Esophagus squamous epithelium (tissue), 5 donors: ENCODE measurements at regions not wholly inside any gene's neighbourhood (a gene's known extent, or its start where the extent isn't known, plus 50 kb on each side); places are given as distances from the start of the nearest gene placed in this dataset.

Experiments
- DNase-seq: peaks from one replicate; lab custom pipeline; 2025; lab: John Stamatoyannopoulos, UW
- H3K27ac ChIP-seq, 4 donors: fragments of 200-600 bp; sonication (generic); one replicate each; pipeline ENCODE4 v1.5.1; 2016 to 2019; ENCODE audit warnings: mild to moderate bottlenecking in 1 of 4
- H3K27me3 ChIP-seq, 4 donors: fragments of 200-600 bp; sonication (generic); 1 replicate in 3 of 4; 2 replicates in 1 of 4; pipeline versions ENCODE4 v1.5.1 to v1.6.0; 2017 to 2021; ENCODE audit warnings: antibody characterized with exemption in 1 of 4
- H3K36me3 ChIP-seq, 3 donors: fragments of 200-600 bp; sonication (generic); one replicate each; pipeline ENCODE4 v1.5.1; 2016 to 2019
- H3K4me1 ChIP-seq, 3 donors: fragments of 200-600 bp; sonication (generic); one replicate each; pipeline ENCODE4 v1.5.1; 2017 to 2019
- H3K4me3 ChIP-seq, 4 donors: fragments of 200-600 bp; sonication (generic); 1 replicate in 3 of 4; 2 replicates in 1 of 4; pipeline ENCODE4 v1.5.1; 2016 to 2019; ENCODE audit warnings: mild to moderate bottlenecking in 2 of 4, moderate library complexity in 1 of 4
- H3K9me3 ChIP-seq, 3 donors: fragments of 200-600 bp; sonication (generic); one replicate each; pipeline ENCODE4 v1.5.1; 2016 to 2019
- CTCF ChIP-seq, 6 experiments: fragments of 450-650 bp in 4 of 6; fragments of 200-600 bp in 2 of 6; sonication (generic) in 2 of 6; IDR thresholded peaks; one replicate each; pipeline ENCODE4 v1.5.1; 2016 to 2019; ENCODE audit warnings: antibody characterized with exemption in 6 of 6, mild to moderate bottlenecking in 4 of 6, moderate library complexity in 4 of 6
- POLR2A ChIP-seq, 4 donors: fragments of 450-650 bp; IDR thresholded peaks; one replicate each; pipeline ENCODE4 v1.6.1; 2017; ENCODE audit warnings: antibody characterized with exemption in 4 of 4, mild to moderate bottlenecking in 4 of 4, moderate library complexity in 3 of 4
- WGBS, 2 donors: methylation state at CpG; one replicate each; pipeline ENCODE4 v1.1.5; 2018; 5-methylcytosine and 5-hydroxymethylcytosine counted together
- intact Hi-C: fragments of 100-400 bp; cut with DNase I; formaldehyde crosslinking; loops from one replicate; pipeline ENCODE4 v1.15.0; 2022
- donor health status: DM: yes; HTN: yes; CAD: no.

GRCh38 chr2:147441182-147441581, 403.6 kb upstream of the ACVR2A start:
- H3K27me3 ChIP-seq: no peaks in the 10 kb centered on the region
- 81 to 85% methylated on average over 2 to 3 of the region's 3 CpGs for WGBS, 2 donors
- intact Hi-C loops: no loop called here
- no peaks in the 10 kb centered on the region for H3K9me3 ChIP-seq
- H3K4me3 ChIP-seq: no peak overlapping the region
- DNase-seq: no peak
- H3K36me3 ChIP-seq: no peaks in the 10 kb centered on the region
- no peak for TF ChIP-seq CTCF (IDR thresholded peaks at IDR 0.05)
- TF ChIP-seq POLR2A (IDR thresholded peaks at IDR 0.05): no peak
- H3K4me1 ChIP-seq: no peaks in the 10 kb centered on the region
- no peak overlapping the region for H3K27ac ChIP-seq

- Histone ChIP-seq H3K9me3 (no peaks in the 10 kb centered on the region), H3K4me3 (no peak overlapping the region), H3K27me3 (no peaks in the 10 kb centered on the region), H3K27ac (no peak overlapping the region), H3K36me3 (no peaks in the 10 kb centered on the region), H3K4me1 (no peaks in the 10 kb centered on the region)
- TF ChIP-seq CTCF (IDR thresholded peaks at IDR 0.05) (no peak), POLR2A (IDR thresholded peaks at IDR 0.05) (no peak)
- DNase-seq: no peak
- 85 to 90% methylated on average over 1 of the region's 1 CpG for WGBS, 2 donors
- intact Hi-C loops: no loop called here
These were observed 404.1 kb upstream of the ACVR2A start for GRCh38 chr2:147440734-147441133.

GRCh38 chr2:147439986-147440385, 404.8 kb upstream of the ACVR2A start:
- H3K9me3 ChIP-seq: no peaks in the 10 kb centered on the region
- no peak overlapping the region for H3K4me3 ChIP-seq
- DNase-seq: no peak
- TF ChIP-seq POLR2A (IDR thresholded peaks at IDR 0.05) (no peak), CTCF (IDR thresholded peaks at IDR 0.05) (no peak)
- intact Hi-C loops: no loop called here
- no peaks in the 10 kb centered on the region for H3K36me3 ChIP-seq
- H3K27ac ChIP-seq: no peak overlapping the region
- no peaks in the 10 kb centered on the region for H3K27me3 ChIP-seq
- no peaks in the 10 kb centered on the region for H3K4me1 ChIP-seq

GRCh38 chr2:147438882-147439281, 405.9 kb upstream of the ACVR2A start:
- Histone ChIP-seq H3K9me3 (no peaks in the 10 kb centered on the region), H3K4me1 (no peaks in the 10 kb centered on the region), H3K4me3 (no peak overlapping the region), H3K27ac (no peak overlapping the region), H3K27me3 (no peaks in the 10 kb centered on the region), H3K36me3 (no peaks in the 10 kb centered on the region)
- TF ChIP-seq CTCF (IDR thresholded peaks at IDR 0.05): no peak
- TF ChIP-seq POLR2A (IDR thresholded peaks at IDR 0.05): no peak
- 84 to 87% methylated on average over 8 of the region's 8 CpGs for WGBS, 2 donors
- DNase-seq: no peak
- intact Hi-C loops: no loop called here

GRCh38 chr2:147433822-147434221, 411.0 kb upstream of the ACVR2A start:
- no peak overlapping the region for H3K27ac ChIP-seq
- no peak for TF ChIP-seq CTCF (IDR thresholded peaks at IDR 0.05)
- no peak for TF ChIP-seq POLR2A (IDR thresholded peaks at IDR 0.05)
- H3K4me1 ChIP-seq: no peaks in the 10 kb centered on the region
- H3K27me3 ChIP-seq: no peaks in the 10 kb centered on the region
- H3K36me3 ChIP-seq: no peaks in the 10 kb centered on the region
- intact Hi-C loops: no loop called here
- no peaks in the 10 kb centered on the region for H3K9me3 ChIP-seq
- no peak for DNase-seq
- WGBS, 2 donors: 26 to 59% methylated on average over 1 to 2 of the region's 2 CpGs
- no peak overlapping the region for H3K4me3 ChIP-seq
